ENCODE measurements at regions not wholly inside any gene's neighbourhood (a gene's known extent, or its start where the extent isn't known, plus 50 kb on each side); places are given as distances from the start of the nearest gene placed in this dataset.
"Not testable (repeated sequence)": the region's sequence is repeated elsewhere in the genome, so short reads cannot be mapped to it uniquely, and the experiment has no call there.

- no peak for DNase-seq (ENCODE audit: low read depth)
These were observed 213.0 kb downstream of the NKX6-1 start for GRCh38 chr4:84286048-84286447.

DNA sequence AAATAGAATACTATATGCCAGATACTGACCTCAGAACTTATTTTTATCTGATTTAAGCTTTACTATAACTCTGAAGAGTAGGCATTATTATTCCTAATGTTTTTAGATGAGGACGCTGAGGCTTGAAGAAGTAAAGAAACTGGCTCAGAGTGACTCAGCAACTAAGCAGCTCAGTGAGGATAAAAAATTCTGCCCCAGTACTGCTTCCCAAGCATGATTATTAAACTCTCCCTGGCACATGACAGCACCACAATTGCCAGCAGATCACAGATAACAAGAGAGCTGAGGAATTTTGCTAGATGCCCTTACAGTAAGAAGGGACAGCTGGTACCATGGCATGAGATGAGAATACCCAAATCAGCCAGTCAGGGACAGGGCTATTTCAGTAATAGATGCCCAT, 219.4 kb downstream of the NKX6-1 start:
- DNase-seq (ENCODE audit: low read depth): no peak

DNA sequence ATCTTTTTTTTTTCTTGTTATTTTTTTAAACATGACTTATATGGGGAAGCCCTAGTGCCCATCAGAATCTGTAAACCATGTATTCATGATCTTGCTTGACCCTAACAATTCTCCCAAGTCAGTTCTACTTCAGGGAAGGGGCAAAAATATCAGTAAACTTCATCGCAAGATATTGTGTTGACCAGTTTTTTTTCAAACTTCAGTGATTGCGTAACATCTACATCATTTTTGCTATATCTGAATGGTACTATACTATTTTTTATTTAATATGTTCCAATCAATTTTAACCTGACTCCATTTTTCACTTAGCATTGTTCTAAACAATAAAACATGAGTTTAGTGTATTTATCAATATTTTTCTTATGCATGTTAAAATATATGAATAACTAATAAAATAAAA, 221.2 kb downstream of the NKX6-1 start:
- no peak for DNase-seq (ENCODE audit: low read depth)

GRCh38 chr4:84276752-84277151, 222.3 kb downstream of the NKX6-1 start:
- no peak for DNase-seq (ENCODE audit: low read depth)

- DNase-seq (ENCODE audit: low read depth): no peak
These were observed 229.5 kb downstream of the NKX6-1 start for GRCh38 chr4:84269536-84270044.

- no peak for DNase-seq (ENCODE audit: low read depth)
These were observed 234.4 kb downstream of the NKX6-1 start for GRCh38 chr4:84264652-84265051.

DNA sequence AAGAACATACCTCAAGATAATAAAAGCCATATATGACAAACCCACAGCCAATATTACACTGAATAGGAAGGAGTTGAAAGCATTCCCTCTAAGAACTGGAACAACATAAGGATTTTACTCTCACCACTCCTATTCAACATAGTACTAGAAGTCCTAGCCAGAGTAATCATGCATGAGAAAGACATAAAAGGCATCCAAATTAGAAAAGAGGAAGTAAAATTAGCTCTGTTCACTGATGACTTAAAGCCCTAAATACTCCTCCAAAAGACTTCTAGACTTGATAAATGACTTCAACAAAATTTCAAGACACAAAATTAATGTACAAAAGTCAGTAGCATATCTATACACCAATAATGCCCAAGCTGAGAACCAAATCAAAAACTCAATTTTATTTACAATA, 235.7 kb downstream of the NKX6-1 start:
- DNase-seq (ENCODE audit: low read depth): no peak

DNA sequence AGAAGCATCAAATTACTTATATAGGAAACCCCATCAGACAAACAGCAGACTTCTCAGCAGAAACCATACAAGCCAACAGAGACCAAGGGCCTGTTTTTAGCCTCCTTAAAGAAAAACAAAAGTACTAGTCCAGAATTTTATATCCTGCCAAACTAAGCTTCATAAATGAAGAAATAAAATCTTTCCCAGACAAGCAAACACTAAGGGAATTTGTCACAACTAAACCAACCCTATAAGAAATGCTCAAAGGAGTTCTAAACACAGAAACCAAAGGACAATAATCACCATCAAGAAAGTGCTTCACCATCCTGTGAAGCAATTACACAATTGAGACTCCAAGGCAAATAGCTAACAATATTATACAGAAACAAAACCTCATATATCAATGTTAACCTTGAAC, 238.6 kb downstream of the NKX6-1 start:
- DNase-seq (ENCODE audit: low read depth): no peak

DNA sequence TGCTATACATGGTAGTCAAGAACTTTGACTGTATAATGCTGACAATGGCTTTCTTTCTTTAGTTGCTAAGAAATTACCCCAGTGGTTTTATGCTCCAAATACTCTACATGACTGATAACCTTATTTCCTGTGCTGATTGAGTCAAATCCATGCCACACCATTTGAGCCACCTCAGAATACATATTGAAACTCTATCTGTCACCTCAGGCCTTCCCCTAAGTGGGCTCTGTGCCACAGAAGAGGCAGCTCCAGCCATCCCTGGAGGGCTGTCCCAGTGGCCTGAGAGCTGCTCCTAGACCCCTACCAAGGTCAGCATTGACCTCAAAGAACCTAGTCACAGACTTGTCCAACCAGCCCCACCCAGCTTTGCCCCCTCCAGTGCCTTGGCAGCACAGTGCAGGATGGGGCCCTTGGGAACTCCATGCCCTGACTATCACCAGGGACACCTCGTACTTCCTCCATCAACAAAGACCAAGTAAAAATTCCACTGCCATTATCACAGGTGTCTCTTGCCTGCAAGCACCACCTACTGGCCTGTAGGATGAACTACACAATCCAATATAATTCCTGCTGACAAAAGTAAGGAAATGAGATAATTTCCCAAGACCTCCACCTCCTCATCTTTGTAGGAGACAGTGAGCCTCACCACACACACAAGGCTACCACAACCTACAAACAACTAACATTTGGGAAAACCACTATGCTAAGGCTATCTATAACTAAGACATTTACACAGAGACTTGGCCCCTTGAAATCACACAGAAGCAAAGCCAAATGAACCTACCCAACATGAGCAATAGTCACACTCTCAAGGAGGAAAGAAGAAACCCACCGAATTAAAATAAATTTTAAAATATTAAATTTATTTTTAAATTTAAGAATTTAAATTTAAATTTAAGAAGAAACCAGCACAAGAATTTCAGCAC, 239.9 kb downstream of the NKX6-1 start:
- DNase-seq (ENCODE audit: low read depth): no peak

DNA sequence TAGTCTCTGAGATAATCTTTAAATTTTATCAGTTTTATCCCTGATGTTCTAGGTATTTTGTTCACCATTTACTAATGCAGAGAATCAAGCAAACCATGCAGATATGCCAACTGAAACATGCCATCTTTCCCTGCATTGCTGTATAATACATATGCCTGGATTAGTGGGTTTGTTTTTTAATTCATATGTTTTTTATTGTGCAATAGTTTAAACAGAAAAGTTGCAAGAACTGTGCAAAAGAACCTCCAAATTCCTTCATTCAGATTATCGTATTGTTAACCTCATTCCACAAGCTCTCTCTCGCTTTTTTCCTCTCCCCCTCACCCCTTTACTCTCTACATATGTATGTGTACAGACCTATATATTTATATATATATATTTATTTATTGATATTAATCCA, 244.6 kb downstream of the NKX6-1 start:
- no peak for DNase-seq (ENCODE audit: low read depth)

DNA sequence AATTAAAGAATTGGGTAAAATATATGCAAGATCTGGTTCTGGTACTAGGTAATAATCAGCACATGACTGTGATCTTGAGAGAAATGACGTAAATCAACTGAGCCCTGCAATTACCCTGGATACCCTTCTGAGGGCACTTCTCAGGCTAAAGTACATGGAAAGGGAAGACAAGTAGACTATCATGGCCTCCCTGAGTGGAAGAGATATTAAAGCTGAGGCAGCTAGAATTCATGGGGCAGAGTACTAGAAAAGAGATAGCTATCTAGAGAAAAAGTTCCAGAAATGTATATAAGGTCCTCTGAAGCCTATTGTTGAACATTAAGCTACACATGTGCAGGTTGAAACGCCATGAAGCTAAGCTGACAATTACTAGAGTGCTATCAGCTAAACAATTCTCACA, 249.6 kb downstream of the NKX6-1 start:
- no peak for DNase-seq (ENCODE audit: low read depth)

- DNase-seq (ENCODE audit: low read depth): not testable (repeated sequence)
These were observed 254.1 kb downstream of the NKX6-1 start for GRCh38 chr4:84245042-84245441.

DNA sequence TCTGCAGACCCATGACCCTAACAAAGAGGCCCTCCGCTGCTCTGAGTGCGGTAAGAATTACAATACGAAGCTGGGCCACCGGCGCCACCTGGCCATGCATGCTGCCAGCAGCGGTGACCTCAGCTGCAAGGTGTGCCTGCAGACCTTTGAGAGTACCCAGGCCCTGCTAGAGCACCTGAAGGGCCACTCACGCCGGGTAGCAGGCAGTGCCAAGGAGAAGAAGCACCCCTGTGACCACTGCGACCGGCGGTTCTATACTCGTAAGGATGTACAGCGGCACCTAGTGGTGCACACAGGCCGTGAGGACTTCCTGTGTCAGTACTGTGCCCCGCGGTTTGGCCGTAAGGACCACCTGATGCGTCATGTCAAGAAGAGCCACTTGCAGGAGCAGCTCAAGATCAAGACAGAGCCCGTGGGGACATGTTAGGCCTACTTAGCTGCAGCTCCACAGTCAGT, 254.7 kb downstream of the NKX6-1 start:
- DNase-seq (ENCODE audit: low read depth): not testable (repeated sequence)

GRCh38 chr4:84243685-84244084, 255.4 kb downstream of the NKX6-1 start:
- DNase-seq (ENCODE audit: low read depth): no peak

DNA sequence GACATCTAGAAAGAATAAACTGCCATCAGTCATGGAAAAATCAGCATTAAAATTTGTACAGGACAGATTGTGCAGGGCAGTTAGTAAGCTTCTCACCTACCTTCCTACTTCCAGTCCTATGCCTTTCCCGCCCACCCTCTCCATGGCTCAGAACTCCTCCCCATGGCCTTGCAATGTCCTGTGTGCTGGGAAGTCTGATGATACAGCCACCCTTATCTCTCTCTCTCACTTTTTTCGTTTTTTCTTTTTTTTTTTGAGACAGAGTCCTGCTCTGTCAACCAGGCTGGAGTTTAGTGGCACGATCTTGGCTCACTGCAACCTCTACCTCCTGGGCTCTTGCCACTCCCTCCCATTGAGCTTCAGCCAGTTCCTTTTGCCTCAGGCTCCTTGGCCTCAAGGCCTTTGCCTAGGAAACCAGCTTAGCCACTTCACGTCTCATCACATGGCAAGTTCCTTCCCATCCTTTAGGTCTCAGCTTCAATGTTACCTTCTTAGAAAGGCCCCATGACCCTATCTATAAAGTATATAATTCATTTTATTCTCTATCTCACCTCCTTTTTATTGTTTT, 259.7 kb downstream of the NKX6-1 start:
- DNase-seq (ENCODE audit: low read depth): no peak

DNA sequence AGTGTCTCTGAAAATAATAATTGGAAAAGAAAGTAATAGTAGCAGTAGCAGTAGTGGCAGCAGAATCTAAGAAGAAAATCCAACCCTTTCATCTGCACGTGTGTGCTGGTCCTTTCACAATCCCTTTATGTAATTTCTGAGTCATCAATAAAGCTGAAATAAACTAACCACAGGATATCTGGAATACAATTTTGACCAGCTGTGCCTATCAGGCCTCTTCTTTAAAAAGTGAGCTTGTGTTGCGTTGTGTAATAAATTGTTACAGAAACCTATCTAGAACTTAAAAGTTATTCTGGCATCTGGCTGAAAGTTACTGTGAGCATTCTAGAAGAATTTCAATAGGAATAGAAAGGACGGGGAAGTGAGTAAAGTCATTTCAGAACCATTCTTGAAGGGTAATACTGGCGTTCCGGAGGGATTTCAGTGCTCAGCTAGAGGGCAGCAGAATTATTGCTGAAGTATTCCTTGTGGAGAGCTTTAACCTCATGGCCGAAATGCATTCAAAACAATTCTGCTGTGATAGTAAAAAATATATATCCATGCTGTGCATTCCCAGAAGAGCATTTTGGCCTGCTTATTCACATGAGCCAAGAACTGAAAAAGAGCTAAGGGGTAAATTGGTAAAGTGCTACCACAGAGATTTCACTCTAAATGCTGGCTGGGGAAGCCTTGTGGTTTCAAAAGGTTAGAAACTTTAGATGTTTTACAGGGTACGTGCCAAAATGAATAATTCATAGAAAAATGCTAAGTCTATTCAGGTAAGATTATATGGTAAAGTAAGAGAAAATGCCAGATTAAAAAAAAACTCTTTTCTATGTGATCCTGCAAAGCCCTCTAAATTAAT, 260.6 kb downstream of the NKX6-1 start:
- DNase-seq (ENCODE audit: low read depth): no peak

GRCh38 chr4:84237008-84237407, 262.1 kb downstream of the NKX6-1 start:
- no peak for DNase-seq (ENCODE audit: low read depth)

DNA sequence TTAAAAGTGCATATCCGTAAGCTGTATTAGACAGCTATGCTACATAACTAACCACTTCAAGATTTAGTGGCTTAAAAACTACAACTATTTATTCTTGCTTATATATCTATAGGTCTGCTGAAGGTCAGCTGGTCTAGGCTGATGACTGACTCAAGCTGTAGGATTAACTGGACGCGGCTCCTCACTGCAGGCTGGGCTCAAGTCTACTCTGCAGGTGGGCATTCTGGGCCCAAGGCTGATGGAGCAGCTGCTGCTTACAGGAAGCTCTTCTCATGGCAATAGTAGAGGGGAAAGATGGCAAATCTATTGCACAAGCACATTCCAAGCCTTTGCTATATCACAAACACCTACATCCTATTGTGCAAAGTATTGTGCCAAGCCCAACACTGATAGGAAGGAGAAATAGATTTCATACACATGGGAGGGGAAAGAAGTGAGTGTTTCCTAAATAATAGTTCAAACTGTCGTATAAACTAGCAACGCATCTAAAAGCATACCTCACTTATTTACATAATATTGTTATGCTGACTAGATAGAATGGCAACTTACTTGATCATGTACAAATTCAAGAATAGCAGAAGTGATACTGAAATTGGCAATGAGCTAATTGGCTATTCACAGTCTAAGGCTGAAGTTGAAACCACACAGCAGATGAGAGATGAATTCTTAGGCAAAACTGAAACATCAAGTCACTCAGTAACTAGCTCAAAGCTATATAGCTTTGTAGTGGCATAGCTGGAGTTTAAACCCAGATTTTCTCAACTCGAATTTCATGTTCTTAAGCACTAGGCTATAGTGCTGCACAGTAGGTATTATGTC, 263.8 kb downstream of the NKX6-1 start:
- no peak for DNase-seq (ENCODE audit: low read depth)

- no peak for DNase-seq (ENCODE audit: low read depth)
These were observed 266.6 kb downstream of the NKX6-1 start for GRCh38 chr4:84232309-84233095.

DNA sequence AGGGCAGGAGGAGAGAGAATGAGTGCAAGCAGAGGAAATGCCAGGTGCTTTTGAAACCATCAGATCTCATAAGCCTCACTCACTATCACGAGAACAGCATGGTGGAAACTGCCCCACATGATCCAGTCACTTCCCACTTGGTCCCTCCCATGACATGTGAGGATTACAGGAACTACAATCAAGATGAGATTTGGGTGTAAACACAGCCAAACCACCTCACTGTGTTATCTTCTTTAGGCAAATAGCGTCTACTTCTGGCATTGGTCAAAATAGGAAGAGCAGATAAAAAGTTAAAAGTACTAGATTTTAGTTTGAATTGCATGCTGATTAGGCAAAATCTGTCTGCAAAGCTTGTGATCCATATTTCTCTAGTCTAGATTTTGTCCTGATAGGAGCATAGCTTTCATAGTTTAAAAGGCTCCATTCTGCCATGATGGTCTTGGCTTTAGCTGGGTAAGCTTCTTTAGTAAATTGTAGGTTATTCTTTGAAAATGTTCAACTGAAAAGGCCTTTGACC, 267.5 kb downstream of the NKX6-1 start:
- no peak for DNase-seq (ENCODE audit: low read depth)

DNA sequence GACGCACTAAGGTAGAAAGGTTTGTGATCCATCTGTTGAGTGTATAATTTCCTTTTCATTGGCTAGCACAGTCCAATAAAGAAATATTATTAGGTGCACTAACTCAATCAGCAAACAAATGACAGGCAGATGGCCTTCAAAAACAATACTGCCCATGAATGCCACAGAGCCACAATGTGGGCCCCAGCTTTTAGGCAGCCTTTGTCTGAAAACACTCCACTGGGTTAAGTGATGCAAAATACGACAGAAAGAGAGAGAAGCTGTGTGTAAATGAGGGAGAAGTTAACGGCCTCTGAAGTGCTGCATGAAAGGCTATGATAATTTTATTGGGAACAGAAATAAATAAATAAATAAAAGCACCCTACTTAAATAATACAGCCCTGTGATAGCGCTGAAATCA, 274.6 kb downstream of the NKX6-1 start:
- no peak for DNase-seq (ENCODE audit: low read depth)

Measured in CMK (cell line).